GM21360 (cell line): ENCODE measurements at regions not wholly inside any gene's neighbourhood (a gene's known extent, or its start where the extent isn't known, plus 50 kb on each side); places are given as distances from the start of the nearest gene placed in this dataset.

Experiments
- ATAC-seq: cut with Tn5 transposase; IDR thresholded peaks from one replicate; pipeline ENCODE4 v1.9.1; 2021; ENCODE audit warnings: mild to moderate bottlenecking, moderate library complexity; ENCODE audit not compliant: unreplicated experiment

- no peak for ATAC-seq
Observed at GRCh38 chr13:47372751-47373150, 475.9 kb upstream of the HTR2A start.

GRCh38 chr13:47351798-47352197, 454.9 kb upstream of the HTR2A start:
- ATAC-seq: no peak

- no peak for ATAC-seq
Observed at GRCh38 chr13:47350334-47351124, 453.7 kb upstream of the HTR2A start.

DNA sequence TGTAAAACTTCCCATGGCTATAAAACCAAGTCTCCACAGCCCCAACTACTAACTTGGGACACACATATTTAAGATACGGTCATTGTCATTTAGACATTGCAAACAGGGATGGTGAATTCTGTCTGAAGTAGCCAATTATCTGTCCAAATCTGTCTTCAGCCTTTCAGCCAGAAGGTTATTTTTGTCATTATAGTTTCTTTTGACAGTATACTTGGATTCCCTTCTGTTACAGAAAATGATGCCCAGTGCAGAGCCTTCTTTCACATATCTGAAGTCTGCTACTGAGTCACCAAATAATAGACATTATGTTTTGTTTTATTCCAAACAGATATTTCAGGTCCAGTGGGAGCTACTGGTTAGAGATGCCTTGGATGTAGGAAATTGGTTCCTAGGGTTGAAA, 452.4 kb upstream of the HTR2A start:
- no peak for ATAC-seq

DNA sequence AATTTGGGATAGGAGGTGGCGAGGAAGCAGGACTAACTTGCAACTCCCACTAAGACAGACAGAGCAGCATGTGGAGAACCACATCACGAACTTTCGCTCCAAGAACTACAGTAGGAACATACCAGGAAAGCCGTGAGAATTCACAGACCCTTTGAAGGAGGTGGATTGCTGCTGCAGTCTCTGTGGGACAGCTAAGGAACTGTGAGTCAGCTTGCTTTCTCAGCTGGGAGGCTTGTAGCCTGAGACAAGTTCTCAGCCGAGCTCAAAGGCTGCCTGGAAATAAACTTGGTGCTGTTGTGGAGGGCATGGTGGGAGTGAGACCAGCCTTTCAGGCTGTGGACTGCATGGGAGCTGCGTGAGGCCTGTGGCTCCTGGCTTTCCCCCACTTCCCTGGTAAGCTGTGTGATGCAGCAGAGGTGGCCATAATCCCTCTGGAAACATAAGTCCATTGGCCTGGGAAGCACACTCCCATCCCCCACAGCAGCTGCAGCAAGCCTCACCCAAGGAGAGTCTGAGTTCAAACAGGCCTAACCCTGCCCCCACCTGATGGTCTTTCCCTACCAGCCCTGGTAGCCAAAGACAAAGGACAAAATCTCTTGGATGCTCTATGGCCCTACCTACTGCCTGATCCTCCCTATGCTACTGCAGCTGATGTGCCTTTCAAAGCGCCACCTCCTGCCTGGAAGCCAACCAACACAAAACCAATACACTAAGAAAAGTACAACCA, 441.1 kb upstream of the HTR2A start:
- ATAC-seq: no peak

DNA sequence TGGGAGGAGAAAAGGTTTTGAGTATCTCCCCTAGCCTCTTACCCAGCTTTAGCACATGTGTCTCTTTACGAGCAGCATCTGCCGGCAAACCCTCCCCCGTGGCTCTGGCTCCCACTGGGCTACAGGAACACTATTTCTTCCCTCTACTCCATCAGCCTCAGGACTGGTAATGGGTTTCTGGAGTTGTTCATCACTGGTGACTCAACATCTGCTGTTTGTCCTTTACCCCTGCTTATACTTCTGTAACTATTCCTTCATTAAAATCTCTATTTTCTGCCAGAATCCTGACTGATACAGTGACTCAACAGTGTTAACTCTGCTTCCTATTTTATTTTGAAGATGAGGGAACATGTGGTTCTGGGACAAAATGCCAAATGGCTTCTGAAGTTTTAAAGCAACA, 437.3 kb upstream of the HTR2A start:
- no peak for ATAC-seq

DNA sequence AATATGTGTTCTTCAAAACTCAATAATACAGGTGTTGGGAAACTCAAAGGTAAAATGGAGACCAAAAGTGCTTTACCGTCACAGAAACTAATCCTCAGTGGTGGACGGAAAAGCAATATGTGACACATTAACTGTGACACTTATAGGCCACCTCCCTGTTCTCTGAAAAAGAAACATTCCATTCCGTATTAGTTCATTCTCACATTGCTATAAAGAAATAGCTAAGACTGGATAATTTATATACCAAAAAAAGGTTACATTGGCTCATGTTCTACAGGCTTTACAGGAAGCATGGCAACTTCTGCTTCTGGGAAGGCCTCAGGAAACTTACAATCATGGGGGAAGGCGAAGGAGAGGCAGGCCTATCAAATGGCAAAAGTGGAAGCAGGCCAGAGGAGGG, 435.3 kb upstream of the HTR2A start:
- ATAC-seq: no peak

DNA sequence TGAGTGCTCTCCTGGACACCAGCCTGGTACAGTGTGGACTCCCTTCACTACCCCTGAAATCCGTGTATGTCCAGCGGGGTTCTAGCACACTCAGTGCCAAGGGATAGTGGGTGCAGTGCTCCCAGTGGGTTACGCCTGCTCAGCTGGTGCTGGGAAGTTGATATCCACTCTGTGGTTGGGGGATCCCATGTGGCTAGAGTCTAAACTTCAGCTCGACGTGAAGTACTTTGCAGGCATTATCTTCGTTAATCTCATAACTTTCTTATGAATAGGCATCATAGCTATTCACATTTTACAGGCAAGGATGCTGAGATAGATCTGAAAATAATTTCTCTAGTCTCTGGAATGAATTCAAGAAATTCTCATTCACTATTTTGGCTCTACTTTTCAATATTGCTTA, 433.2 kb upstream of the HTR2A start:
- ATAC-seq: no peak

DNA sequence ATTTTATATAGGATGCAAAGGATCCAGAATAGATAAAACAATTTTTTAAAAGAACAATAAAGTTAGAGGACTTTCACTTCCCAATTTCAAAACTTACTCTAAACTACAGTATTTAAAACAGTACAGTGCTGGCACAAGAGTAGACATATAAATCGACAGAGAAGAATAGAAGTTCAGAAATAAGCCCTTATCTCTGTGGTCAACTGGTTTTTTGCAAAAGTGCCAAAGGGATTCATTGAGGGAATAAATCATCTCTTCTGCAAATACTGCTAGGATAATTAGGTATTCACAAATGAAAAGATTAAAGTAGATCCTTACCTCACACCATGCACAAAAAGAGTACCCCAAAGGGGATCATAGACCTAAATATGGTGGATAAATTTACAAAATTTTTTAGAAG, 431.0 kb upstream of the HTR2A start:
- ATAC-seq: no peak

DNA sequence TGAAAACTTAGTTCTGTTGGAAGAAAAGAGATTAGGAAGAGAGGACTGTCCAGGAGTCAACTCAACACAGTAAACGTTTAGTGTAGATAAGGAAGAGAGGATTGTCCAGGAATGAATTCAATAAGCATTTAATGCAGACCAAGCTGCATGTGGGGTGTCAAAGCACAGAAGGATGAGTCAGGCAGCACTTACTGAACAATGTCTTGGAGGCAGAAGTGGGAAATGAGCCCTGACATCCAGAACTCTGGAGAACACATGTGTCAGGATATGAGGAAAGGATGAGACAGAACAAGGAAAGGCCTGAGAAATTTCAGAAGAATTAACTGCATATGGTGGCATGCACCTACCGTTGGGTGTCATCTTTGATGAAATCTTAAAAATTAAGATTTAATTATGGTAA, 429.2 kb upstream of the HTR2A start:
- no peak for ATAC-seq

GRCh38 chr13:47317356-47317755, 420.5 kb upstream of the HTR2A start:
- ATAC-seq: no peak

- no peak for ATAC-seq
Observed at GRCh38 chr13:47310401-47310800, 413.5 kb upstream of the HTR2A start.

DNA sequence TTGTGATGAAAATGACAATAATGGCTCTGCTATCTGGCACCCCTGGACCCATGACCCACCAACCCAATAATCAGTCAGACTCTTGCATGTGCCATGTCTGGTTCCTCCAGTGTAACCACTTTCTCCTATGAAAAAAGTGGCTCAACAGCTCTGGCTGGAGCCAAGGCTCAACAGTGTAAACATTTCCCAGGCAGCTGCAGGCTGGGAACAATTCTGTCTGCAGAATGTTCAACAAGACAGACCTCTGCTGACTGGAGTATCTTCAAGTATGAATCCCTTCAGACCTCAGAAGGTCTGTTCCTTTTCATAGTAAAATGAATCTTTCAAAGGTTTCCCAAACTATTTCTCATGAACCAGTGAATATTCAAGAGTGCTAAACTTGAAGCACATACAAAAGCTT, 410.1 kb upstream of the HTR2A start:
- no peak for ATAC-seq

- ATAC-seq: no peak
Observed at GRCh38 chr13:47303626-47304025, 406.8 kb upstream of the HTR2A start.

DNA sequence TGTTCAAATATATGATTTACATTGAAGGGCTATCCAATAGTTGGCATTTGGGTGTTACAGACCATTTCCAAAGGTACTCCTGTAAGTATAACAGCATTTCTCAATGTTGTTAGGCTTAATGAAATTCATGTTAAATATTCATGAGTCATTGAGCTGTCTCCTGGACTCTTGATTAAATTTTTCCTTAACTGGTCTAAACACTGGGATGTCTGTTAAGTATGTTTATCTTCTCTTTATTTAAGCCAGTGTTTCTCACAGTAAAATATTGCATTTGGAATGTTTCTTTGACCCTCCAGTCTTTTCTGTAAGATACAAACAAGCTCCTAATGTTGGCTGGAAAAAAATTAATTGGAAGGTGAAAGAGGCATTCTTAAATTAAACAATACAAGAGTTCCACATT, 402.5 kb upstream of the HTR2A start:
- ATAC-seq: no peak

DNA sequence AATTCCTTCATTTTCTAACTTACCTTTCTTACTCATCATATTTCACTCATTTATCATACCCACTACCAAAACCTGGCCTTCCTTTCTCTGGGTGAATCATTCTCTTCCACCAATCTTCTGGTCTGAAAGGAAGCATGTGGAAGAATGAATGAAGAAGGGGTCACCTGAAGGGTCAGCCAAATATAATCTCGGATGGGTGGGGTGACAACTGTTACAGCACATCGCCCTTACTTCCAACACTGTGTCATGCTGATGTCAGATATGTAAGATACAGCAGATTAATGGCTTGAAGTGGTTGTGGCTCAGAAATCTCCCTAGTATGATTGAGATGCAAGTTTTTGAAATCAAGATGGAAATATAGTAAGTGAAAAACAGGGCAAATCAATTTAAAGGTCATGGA, 401.7 kb upstream of the HTR2A start:
- ATAC-seq: no peak

GRCh38 chr13:47294691-47295090, 397.8 kb upstream of the HTR2A start:
- ATAC-seq: no peak

DNA sequence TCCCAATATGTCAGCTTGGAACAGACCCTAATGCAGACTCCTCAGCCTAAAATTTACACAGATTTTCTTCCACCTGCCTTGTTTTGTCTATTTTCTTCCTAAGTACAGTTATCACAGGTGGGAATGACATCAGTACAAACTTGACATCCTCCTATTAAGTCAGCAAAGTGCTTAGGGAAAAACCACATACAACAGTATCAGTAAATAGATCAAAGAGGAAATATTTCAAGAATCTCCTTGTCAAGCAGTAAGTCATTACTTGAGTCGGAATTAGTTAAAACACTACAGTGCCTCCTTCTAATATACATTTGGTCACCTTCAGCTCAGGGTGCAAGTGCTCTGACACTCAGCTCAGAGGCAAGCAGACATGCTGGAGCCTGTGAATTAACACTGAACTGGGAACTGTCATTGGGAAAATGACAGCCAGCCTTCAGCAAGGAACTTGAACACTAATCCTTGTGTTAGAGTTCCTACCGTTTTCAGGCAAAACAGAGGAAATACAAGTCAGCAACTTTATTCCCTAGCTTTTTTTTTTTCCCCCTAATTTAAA, 394.3 kb upstream of the HTR2A start:
- ATAC-seq: no peak

DNA sequence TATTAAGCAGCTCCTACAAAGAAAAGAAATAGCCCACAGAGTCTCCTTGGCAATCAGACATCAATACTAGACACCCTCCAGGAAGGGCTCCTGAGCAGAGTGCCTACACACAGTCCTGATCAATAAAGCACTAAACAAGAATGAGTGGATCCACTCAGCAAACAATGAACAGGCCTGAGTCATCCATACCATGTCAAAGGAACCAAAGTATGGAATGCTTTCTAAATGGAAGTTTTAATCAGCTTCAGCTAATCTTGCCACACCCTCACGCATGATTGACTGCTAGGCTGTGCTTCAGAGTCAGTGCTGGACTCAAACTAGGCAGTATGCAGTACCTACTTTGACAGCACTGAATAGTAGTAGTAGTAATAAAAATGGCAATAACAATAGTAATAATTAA, 392.7 kb upstream of the HTR2A start:
- ATAC-seq: no peak

GRCh38 chr13:47288546-47288945, 391.7 kb upstream of the HTR2A start:
- no peak for ATAC-seq

GRCh38 chr13:47287291-47287751, 390.5 kb upstream of the HTR2A start:
- ATAC-seq: no peak

DNA sequence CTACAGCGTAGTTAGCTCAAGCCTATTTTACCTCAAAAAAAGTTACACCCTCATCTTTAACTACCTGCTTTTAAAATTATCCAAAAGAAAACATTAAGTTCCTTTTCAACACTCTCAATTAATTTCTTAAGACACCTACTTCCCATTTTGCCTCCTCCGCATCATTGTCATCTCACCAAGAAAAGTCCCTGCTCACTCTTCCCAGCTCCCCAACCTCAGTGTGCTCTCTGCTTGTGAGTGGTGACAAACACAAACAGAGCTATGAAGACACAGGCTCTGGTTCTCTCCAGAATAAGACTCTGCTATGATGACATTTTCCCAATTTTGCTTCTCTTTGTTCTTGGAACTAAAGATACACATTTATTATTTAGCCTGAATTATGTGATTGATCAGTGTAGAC, 385.1 kb upstream of the HTR2A start:
- no peak for ATAC-seq
